ENCODE measurements at regions not wholly inside any gene's neighbourhood (a gene's known extent, or its start where the extent isn't known, plus 50 kb on each side); places are given as distances from the start of the nearest gene placed in this dataset.

GRCh38 chr6:10307028-10307427 lies 107.8 kb downstream of the TFAP2A start:
- TF ChIP-seq, protein P1, sequence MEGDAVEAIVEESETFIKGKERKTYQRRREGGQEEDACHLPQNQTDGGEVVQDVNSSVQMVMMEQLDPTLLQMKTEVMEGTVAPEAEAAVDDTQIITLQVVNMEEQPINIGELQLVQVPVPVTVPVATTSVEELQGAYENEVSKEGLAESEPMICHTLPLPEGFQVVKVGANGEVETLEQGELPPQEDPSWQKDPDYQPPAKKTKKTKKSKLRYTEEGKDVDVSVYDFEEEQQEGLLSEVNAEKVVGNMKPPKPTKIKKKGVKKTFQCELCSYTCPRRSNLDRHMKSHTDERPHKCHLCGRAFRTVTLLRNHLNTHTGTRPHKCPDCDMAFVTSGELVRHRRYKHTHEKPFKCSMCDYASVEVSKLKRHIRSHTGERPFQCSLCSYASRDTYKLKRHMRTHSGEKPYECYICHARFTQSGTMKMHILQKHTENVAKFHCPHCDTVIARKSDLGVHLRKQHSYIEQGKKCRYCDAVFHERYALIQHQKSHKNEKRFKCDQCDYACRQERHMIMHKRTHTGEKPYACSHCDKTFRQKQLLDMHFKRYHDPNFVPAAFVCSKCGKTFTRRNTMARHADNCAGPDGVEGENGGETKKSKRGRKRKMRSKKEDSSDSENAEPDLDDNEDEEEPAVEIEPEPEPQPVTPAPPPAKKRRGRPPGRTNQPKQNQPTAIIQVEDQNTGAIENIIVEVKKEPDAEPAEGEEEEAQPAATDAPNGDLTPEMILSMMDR (IDR thresholded peaks at IDR 0.05), result no peak
- no peak for TF ChIP-seq REST (IDR thresholded peaks at IDR 0.05; ENCODE audit: insufficient read depth in 1 of 2, low read depth in 2 of 2, low read length in 1 of 2)
- no peak for TF ChIP-seq TCF7L2 (IDR thresholded peaks at IDR 0.05; ENCODE audit: low read depth, low read length)
- TF ChIP-seq SIN3A (IDR thresholded peaks at IDR 0.05; ENCODE audit: borderline replicate concordance, insufficient read depth, low read depth, low read length), result no peak
- no peak for TF ChIP-seq POLR2AphosphoS5 (IDR thresholded peaks at IDR 0.05; ENCODE audit: low read depth, low read length)

All from Panc1 (cell line).